ENCODE measurements at regions not wholly inside any gene's neighbourhood (a gene's known extent, or its start where the extent isn't known, plus 50 kb on each side); places are given as distances from the start of the nearest gene placed in this dataset.
"Not testable (repeated sequence)": the region's sequence is repeated elsewhere in the genome, so short reads cannot be mapped to it uniquely, and the experiment has no call there.

GRCh38 chrX:151088221-151088620, 88.2 kb upstream of the GPR50 start:
- no peak for TF ChIP-seq CTCF (IDR thresholded peaks at IDR 0.05; ENCODE audit: extremely low read depth, insufficient read depth, missing control alignments)
- in situ Hi-C loops (cut with MboI; ENCODE audit: low pct_unique_long_range_greater_than_20kb, low sequenced_read_pairs, unreplicated experiment) = loop anchor here (10.0 kb wide), 1 partner anchor 313 kb away; no protein-coding TSS in a partner anchor

GRCh38 chrX:151099001-151099400, 77.4 kb upstream of the GPR50 start:
- no peak for TF ChIP-seq CTCF (IDR thresholded peaks at IDR 0.05; ENCODE audit: extremely low read depth, insufficient read depth, missing control alignments)

More at GRCh38 chrX:151088221-151088620, 88.2 kb upstream of the GPR50 start:
- DNase-seq (ENCODE audit: low spot score) = no peak

GRCh38 chrX:151100799-151101198, 75.6 kb upstream of the GPR50 start:
- DNase-seq (ENCODE audit: low spot score) = no peak
- in situ Hi-C loops (cut with MboI; ENCODE audit: low pct_unique_long_range_greater_than_20kb, low sequenced_read_pairs, unreplicated experiment) = no loop called here

More at GRCh38 chrX:151099001-151099400, 77.4 kb upstream of the GPR50 start:
- in situ Hi-C loops (cut with MboI; ENCODE audit: low pct_unique_long_range_greater_than_20kb, low sequenced_read_pairs, unreplicated experiment) = no loop called here
- no peak for DNase-seq (ENCODE audit: low spot score)

GRCh38 chrX:151113200-151113599, 63.2 kb upstream of the GPR50 start:
- in situ Hi-C loops (cut with MboI; ENCODE audit: low pct_unique_long_range_greater_than_20kb, low sequenced_read_pairs, unreplicated experiment) = not testable (repeated sequence)

More at GRCh38 chrX:151100799-151101198, 75.6 kb upstream of the GPR50 start:
- TF ChIP-seq CTCF (IDR thresholded peaks at IDR 0.05; ENCODE audit: extremely low read depth, insufficient read depth, missing control alignments) = no peak

More at GRCh38 chrX:151113200-151113599, 63.2 kb upstream of the GPR50 start:
- not testable (repeated sequence) for DNase-seq (ENCODE audit: low spot score)
